WTC11 (cell line): ENCODE measurements at regions not wholly inside any gene's neighbourhood (a gene's known extent, or its start where the extent isn't known, plus 50 kb on each side); places are given as distances from the start of the nearest gene placed in this dataset.

Experiments used
- ATAC-seq: fragments of 200-7000 bp; cut with Tn5 transposase; 2 replicates; pipeline ENCODE4 v1.10.0; 2021; ENCODE audit warnings: mild to moderate bottlenecking, moderate library complexity
- CTCF ChIA-PET: fragments of 300-600 bp; sonication (Branson Sonifier 250); formaldehyde crosslinking; loops from one replicate; lab custom pipeline; 2021; ENCODE audit warnings: antibody characterized with exemption; lab: Charles Lee
- POLR2A ChIA-PET: fragments of 350-600 bp; sonication (Branson Sonifier 250); formaldehyde crosslinking; loops from one replicate; lab custom pipeline; 2021; ENCODE audit warnings: antibody characterized with exemption; lab: Charles Lee
- DNase-seq: peaks from one replicate; pipeline ENCODE4 v3.0.0; 2021; ENCODE audit warnings: low spot score
- H3K27ac Mint-ChIP-seq: 2 replicates; pipeline ENCODE4 v1.8.0; 2021; ENCODE audit warnings: mixed read lengths
- H3K27me3 Mint-ChIP-seq: 2 replicates; pipeline ENCODE4 v1.8.0; 2021; ENCODE audit warnings: low read depth, mild to moderate bottlenecking, moderate library complexity, mixed read lengths
- H3K36me3 Mint-ChIP-seq: 2 replicates; pipeline ENCODE4 v1.8.0; 2021; ENCODE audit warnings: mixed read lengths
- H3K4me1 Mint-ChIP-seq: 2 replicates; pipeline ENCODE4 v1.8.0; 2022; ENCODE audit warnings: mixed read lengths
- H3K4me3 Mint-ChIP-seq: 2 replicates; pipeline ENCODE4 v1.8.0; 2021; ENCODE audit warnings: mild to moderate bottlenecking, moderate library complexity, mixed read lengths
- H3K9me3 Mint-ChIP-seq: 2 replicates; pipeline ENCODE4 v1.8.0; 2021; ENCODE audit warnings: mixed read lengths
- CBFB ChIP-seq: sonication (generic); formaldehyde crosslinking; IDR thresholded peaks from 2 replicates; pipeline ENCODE4 v1.8.1; 2022; ENCODE audit warnings: mild to moderate bottlenecking, low read depth, missing genetic modification reagents
- ESRRA ChIP-seq: sonication (generic); formaldehyde crosslinking; IDR thresholded peaks from 2 replicates; pipeline ENCODE4 v1.8.1; 2022; ENCODE audit warnings: mild to moderate bottlenecking, missing genetic modification reagents, borderline replicate concordance
- GABPB1 ChIP-seq: sonication (generic); formaldehyde crosslinking; IDR thresholded peaks from 2 replicates; pipeline ENCODE4 v1.8.1; 2023; ENCODE audit warnings: mild to moderate bottlenecking, missing genetic modification reagents
- GRHL2 ChIP-seq: fragments of 250-450 bp; sonication (Bioruptor Pico); IDR thresholded peaks from 2 replicates; pipeline ENCODE4 v1.8.0; 2022; ENCODE audit warnings: mild to moderate bottlenecking, moderate library complexity; ENCODE audit not compliant: insufficient replicate concordance, severe bottlenecking
- GTF2I ChIP-seq: fragments of 250-450 bp; sonication (Bioruptor Pico); conservative IDR thresholded peaks from 2 replicates; pipeline ENCODE4 v1.4.0; 2021; ENCODE audit warnings: mild to moderate bottlenecking
- HMGA2 ChIP-seq: fragments of 250-450 bp; sonication (Bioruptor Pico); IDR thresholded peaks from 2 replicates; pipeline ENCODE4 v1.4.0; 2021; ENCODE audit warnings: mild to moderate bottlenecking, moderate library complexity
- MYBL2 ChIP-seq: sonication (generic); formaldehyde crosslinking; IDR thresholded peaks from 2 replicates; pipeline ENCODE4 v1.8.1; 2023; ENCODE audit warnings: mild to moderate bottlenecking, moderate library complexity, missing genetic modification reagents
- ZNF416 ChIP-seq: fragments of 250-450 bp; sonication (Bioruptor Pico); IDR thresholded peaks from 2 replicates; pipeline ENCODE4 v1.9.0; 2021; ENCODE audit warnings: mild to moderate bottlenecking, inconsistent platforms
- ZNF671 ChIP-seq: fragments of 250-450 bp; sonication (Bioruptor Pico); IDR thresholded peaks from 2 replicates; pipeline ENCODE4 v1.8.0; 2021; ENCODE audit warnings: mild to moderate bottlenecking
- TF ChIP-seq, protein P1 (sequence below): sonication (generic); formaldehyde crosslinking; IDR thresholded peaks from 2 replicates; pipeline ENCODE4 v1.8.0; 2022; ENCODE audit warnings: mild to moderate bottlenecking, missing genetic modification reagents
- TF ChIP-seq, protein P2 (sequence below): sonication (generic); formaldehyde crosslinking; IDR thresholded peaks from 2 replicates; pipeline ENCODE4 v1.8.0; 2022; ENCODE audit warnings: mild to moderate bottlenecking, missing genetic modification reagents
- TF ChIP-seq, protein P3 (sequence below): sonication (generic); formaldehyde crosslinking; IDR thresholded peaks from 2 replicates; pipeline ENCODE4 v1.8.1; 2022; ENCODE audit warnings: mild to moderate bottlenecking, missing genetic modification reagents, moderate library complexity, borderline replicate concordance
- TF ChIP-seq, protein P4 (sequence below): fragments of 250-450 bp; sonication (Bioruptor Pico); conservative IDR thresholded peaks from 2 replicates; pipeline ENCODE4 v1.9.0; 2021; ENCODE audit warnings: mild to moderate bottlenecking
- TF ChIP-seq, protein P5 (sequence below): fragments of 250-450 bp; sonication (Bioruptor Pico); IDR thresholded peaks from 2 replicates; pipeline ENCODE4 v1.9.0; 2021; ENCODE audit warnings: moderate library complexity, mild to moderate bottlenecking, inconsistent platforms, borderline replicate concordance
- TF ChIP-seq, protein P6 (sequence below): sonication (generic); formaldehyde crosslinking; IDR thresholded peaks from 2 replicates; pipeline ENCODE4 v1.8.1; 2023; ENCODE audit warnings: mild to moderate bottlenecking, missing genetic modification reagents, moderate library complexity
- TF ChIP-seq, protein P7 (sequence below): sonication (generic); formaldehyde crosslinking; IDR thresholded peaks from 2 replicates; pipeline ENCODE4 v1.8.1; 2022; ENCODE audit warnings: low read depth, mild to moderate bottlenecking, moderate library complexity, missing genetic modification reagents, borderline replicate concordance
- TF ChIP-seq, protein P8 (sequence below): sonication (generic); formaldehyde crosslinking; IDR thresholded peaks from 2 replicates; pipeline ENCODE4 v1.8.1; 2022; ENCODE audit warnings: missing genetic modification reagents, borderline replicate concordance

DNA sequence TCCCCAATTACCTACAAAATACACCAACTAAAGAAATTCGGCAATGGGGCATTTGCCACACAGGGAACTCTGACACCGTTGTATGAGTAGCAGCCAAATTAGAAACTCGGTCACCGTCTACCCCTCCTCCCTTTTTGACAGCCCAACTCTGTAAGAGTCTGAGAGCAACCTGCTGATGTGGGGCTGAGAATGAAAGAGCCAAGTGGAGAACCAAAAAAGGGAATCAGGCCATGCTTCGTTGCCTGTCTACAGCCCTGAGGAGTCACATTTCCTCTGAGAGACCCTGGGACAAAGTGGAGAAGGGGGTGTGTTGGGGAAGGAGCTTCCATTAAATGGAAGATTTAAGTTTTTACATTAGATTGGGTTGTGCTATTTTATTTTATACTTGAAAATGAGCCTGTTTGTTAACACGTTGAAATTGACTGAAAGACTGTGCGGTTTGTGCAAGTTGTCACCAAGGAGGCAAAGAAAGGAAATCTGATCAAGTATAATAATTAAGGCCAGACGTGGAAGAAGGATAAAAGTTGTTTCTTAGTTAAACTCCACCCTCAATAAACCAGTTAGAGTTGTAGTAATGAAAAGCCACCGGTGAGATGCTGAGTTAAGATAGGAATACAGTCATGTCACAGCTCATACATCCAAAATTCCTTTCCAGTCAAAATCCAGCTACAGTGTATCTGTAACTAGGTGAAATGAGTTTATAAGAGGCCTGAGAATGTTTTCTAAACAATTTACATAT is 131.7 kb upstream of the CREB1 start (continued):
- TF ChIP-seq, protein P1, sequence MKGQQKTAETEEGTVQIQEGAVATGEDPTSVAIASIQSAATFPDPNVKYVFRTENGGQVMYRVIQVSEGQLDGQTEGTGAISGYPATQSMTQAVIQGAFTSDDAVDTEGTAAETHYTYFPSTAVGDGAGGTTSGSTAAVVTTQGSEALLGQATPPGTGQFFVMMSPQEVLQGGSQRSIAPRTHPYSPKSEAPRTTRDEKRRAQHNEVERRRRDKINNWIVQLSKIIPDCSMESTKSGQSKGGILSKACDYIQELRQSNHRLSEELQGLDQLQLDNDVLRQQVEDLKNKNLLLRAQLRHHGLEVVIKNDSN (CRISPR knock-in tag) = no peak
- TF ChIP-seq GTF2I (CRISPR knock-in tag) = no peak

DNA sequence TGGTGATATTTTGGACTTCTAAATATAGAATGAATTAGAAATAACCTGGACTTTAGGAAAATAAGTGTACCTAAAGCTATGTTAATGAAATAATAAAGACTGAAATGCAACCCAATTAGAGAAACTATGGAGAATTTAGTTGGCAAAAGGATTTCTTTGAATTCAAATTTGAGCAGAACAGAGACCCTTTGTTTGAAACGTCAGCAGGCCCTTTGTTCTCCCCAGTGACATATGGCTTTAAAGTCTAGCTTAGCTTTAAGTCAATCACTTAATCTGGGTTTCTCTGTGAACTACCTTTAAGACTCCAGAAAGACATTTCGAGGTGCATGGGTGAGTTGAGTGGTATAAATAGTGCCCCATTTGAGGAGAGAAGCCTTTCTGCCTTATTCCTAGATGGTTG is 130.5 kb upstream of the CREB1 start:
- Mint-ChIP-seq H3K27me3 (no peaks in the 10 kb centered on the region), H3K4me1 (peaks cover 25% of the 10 kb centered on the region), H3K9me3 (peaks cover 19% of the 10 kb centered on the region), H3K4me3 (no peak overlapping the region), H3K36me3 (no peaks in the 10 kb centered on the region), H3K27ac (no peak overlapping the region)
- POLR2A ChIA-PET = interaction anchor here (0.6 to 0.8 kb wide), 2 partner anchors 145 to 233 kb away, joined by 3 to 5 read pairs; partner anchors contain the start of gene KLF7
- DNase-seq (no peak), ATAC-seq (no peak)
- TF ChIP-seq, protein P2, sequence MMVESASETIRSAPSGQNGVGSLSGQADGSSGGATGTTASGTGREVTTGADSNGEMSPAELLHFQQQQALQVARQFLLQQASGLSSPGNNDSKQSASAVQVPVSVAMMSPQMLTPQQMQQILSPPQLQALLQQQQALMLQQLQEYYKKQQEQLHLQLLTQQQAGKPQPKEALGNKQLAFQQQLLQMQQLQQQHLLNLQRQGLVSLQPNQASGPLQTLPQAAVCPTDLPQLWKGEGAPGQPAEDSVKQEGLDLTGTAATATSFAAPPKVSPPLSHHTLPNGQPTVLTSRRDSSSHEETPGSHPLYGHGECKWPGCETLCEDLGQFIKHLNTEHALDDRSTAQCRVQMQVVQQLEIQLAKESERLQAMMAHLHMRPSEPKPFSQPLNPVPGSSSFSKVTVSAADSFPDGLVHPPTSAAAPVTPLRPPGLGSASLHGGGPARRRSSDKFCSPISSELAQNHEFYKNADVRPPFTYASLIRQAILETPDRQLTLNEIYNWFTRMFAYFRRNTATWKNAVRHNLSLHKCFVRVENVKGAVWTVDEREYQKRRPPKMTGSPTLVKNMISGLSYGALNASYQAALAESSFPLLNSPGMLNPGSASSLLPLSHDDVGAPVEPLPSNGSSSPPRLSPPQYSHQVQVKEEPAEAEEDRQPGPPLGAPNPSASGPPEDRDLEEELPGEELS (CRISPR knock-in tag) = no peak
- CTCF ChIA-PET = no interaction called here

DNA sequence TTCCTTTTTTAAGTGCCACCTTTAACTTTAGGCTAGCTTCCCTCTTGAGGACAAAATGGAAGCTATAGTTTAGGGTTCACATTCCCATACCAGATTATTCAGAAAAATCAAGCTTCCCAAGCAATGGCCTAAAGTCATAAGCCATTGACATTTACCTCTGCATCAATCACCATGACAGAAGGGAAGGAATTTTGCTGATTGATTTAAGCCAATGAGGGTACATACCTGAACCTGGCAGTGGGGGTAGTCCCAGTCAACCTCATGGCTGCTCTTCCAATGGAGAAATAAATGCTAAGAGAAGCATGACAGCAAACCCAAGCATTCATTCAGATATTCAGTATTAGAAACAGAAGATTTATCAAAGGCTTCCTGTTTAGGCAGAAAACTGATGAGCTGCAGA is 128.4 kb upstream of the CREB1 start:
- ChIA-PET POLR2A (no interaction called here), CTCF (interaction anchor here (0.6 kb wide), 1 partner anchor 739 kb away, joined by 3 read pairs; no protein-coding TSS in a partner anchor)
- Mint-ChIP-seq H3K4me1 (peaks cover 25% of the 10 kb centered on the region), H3K9me3 (peaks cover 12% of the 10 kb centered on the region), H3K27ac (no peak overlapping the region), H3K4me3 (no peak overlapping the region), H3K27me3 (no peaks in the 10 kb centered on the region), H3K36me3 (no peaks in the 10 kb centered on the region)
- ATAC-seq (peak; percentile 72), DNase-seq (no peak)
- TF ChIP-seq, protein P3, sequence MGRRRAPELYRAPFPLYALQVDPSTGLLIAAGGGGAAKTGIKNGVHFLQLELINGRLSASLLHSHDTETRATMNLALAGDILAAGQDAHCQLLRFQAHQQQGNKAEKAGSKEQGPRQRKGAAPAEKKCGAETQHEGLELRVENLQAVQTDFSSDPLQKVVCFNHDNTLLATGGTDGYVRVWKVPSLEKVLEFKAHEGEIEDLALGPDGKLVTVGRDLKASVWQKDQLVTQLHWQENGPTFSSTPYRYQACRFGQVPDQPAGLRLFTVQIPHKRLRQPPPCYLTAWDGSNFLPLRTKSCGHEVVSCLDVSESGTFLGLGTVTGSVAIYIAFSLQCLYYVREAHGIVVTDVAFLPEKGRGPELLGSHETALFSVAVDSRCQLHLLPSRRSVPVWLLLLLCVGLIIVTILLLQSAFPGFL (CRISPR knock-in tag) = no peak
- no peak for TF ChIP-seq CBFB (CRISPR knock-in tag)
- TF ChIP-seq ZNF671 (CRISPR knock-in tag) = no peak
- TF ChIP-seq, protein P4, sequence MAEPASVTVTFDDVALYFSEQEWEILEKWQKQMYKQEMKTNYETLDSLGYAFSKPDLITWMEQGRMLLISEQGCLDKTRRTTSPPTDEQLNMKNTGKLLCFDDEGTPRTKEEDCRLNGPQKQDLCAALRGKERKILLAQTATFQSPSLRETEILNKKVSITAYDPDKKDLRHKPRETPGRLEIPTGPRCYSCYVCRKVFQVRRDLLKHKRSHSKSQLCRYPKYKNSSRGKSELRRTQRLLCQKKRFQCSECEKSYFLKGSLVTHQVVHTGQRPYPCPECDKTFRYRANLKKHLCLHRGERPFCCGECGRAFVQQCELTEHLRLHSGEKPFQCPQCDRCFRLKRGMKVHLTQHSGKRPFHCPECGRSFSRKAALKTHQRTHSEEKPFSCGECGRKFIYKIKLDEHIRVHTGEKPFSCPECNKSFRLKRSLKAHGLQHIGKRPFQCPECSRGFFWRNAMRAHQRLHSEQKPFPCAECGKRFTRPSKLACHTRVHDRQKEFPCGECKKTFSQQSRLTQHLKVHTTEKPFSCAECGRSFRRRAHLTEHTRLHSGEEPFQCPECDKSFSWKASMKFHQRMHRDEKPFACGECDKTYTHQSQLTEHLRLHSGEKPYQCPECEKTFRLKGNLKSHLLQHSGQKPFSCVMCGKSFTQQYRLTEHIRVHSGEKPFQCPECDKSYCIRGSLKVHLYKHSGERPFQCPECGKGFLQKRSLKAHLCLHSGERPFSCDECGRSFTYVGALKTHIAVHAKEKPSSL (CRISPR knock-in tag) = no peak
- no peak for TF ChIP-seq ESRRA
- TF ChIP-seq, protein P5, sequence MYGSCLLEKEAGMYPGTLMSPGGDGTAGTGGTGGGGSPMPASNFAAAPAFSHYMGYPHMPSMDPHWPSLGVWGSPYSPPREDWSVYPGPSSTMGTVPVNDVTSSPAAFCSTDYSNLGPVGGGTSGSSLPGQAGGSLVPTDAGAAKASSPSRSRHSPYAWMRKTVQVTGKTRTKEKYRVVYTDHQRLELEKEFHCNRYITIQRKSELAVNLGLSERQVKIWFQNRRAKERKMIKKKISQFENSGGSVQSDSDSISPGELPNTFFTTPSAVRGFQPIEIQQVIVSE = no peak
- no peak for TF ChIP-seq MYBL2 (CRISPR knock-in tag)
- TF ChIP-seq ZNF416 = no peak
- TF ChIP-seq GRHL2 = no peak

DNA sequence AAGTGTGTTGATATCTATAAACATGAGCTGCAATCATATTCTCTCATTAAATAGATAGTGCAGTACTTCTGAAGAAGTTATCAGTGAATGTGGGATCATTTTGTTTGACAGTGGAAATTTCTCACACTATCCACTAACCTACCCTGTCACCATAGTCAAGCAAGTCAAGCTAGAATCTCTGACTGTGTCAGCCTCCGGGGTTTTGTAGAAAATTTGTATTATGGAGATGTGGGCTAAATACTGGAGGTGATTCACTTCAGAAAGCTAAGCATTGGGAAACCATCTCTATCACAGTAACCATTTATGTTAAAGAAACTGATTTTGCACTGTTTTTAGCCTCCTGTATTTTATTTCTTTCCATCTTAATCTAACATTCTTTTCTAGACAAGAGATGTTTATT is 126.6 kb upstream of the CREB1 start:
- ChIA-PET POLR2A (no interaction called here), CTCF (no interaction called here)
- Mint-ChIP-seq H3K36me3 (no peaks in the 10 kb centered on the region), H3K9me3 (peaks cover 12% of the 10 kb centered on the region), H3K4me3 (no peak overlapping the region), H3K27me3 (no peaks in the 10 kb centered on the region), H3K27ac (no peak overlapping the region), H3K4me1 (peaks cover 28% of the 10 kb centered on the region)
- DNase-seq (no peak), ATAC-seq (no peak)
- TF ChIP-seq, protein P6, sequence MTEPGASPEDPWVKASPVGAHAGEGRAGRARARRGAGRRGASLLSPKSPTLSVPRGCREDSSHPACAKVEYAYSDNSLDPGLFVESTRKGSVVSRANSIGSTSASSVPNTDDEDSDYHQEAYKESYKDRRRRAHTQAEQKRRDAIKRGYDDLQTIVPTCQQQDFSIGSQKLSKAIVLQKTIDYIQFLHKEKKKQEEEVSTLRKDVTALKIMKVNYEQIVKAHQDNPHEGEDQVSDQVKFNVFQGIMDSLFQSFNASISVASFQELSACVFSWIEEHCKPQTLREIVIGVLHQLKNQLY (CRISPR knock-in tag) = no peak
- TF ChIP-seq, protein P3 (CRISPR knock-in tag) = no peak
- TF ChIP-seq GABPB1 (CRISPR knock-in tag) (no peak), HMGA2 (no peak)
- TF ChIP-seq, protein P7, sequence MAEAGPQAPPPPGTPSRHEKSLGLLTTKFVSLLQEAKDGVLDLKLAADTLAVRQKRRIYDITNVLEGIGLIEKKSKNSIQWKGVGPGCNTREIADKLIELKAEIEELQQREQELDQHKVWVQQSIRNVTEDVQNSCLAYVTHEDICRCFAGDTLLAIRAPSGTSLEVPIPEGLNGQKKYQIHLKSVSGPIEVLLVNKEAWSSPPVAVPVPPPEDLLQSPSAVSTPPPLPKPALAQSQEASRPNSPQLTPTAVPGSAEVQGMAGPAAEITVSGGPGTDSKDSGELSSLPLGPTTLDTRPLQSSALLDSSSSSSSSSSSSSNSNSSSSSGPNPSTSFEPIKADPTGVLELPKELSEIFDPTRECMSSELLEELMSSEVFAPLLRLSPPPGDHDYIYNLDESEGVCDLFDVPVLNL (CRISPR knock-in tag) = no peak
- TF ChIP-seq, protein P8, sequence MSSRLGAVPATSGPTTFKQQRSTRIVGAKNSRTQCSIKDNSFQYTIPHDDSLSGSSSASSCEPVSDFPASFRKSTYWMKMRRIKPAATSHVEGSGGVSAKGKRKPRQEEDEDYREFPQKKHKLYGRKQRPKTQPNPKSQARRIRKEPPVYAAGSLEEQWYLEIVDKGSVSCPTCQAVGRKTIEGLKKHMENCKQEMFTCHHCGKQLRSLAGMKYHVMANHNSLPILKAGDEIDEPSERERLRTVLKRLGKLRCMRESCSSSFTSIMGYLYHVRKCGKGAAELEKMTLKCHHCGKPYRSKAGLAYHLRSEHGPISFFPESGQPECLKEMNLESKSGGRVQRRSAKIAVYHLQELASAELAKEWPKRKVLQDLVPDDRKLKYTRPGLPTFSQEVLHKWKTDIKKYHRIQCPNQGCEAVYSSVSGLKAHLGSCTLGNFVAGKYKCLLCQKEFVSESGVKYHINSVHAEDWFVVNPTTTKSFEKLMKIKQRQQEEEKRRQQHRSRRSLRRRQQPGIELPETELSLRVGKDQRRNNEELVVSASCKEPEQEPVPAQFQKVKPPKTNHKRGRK (CRISPR knock-in tag) = no peak
